NT2/D1 (cell line): ENCODE measurements at regions not wholly inside any gene's neighbourhood (a gene's known extent, or its start where the extent isn't known, plus 50 kb on each side); places are given as distances from the start of the nearest gene placed in this dataset.
A peak's percentile ranks its signal among the peaks of the same experiment; 100 is the strongest.

ENCODE experiments used
- DNase-seq: peaks from one replicate; pipeline ENCODE4 v3.0.0-alpha.2; 2011; ENCODE audit warnings: low read depth, low spot score
- H3K27me3 ChIP-seq: 2 replicates; pipeline ENCODE4 v1.6.0; 2011; ENCODE audit warnings: mild to moderate bottlenecking; ENCODE audit not compliant: insufficient read length, insufficient read depth
- H3K36me3 ChIP-seq: 2 replicates; pipeline ENCODE4 v1.6.1; 2011; ENCODE audit warnings: mild to moderate bottlenecking, low read length, mixed read lengths; ENCODE audit not compliant: insufficient read depth, insufficient read length
- H3K4me1 ChIP-seq: 2 replicates; pipeline ENCODE4 v1.5.1; 2011; ENCODE audit not compliant: insufficient read depth, insufficient read length
- H3K4me3 ChIP-seq: 2 replicates; pipeline ENCODE4 v1.5.1; 2011; ENCODE audit warnings: low read depth; ENCODE audit not compliant: insufficient read length
- H3K9ac ChIP-seq: 2 replicates; pipeline ENCODE4 v1.6.0; 2011; ENCODE audit warnings: low read depth; ENCODE audit not compliant: insufficient read length
- H3K9me3 ChIP-seq: 2 replicates; pipeline ENCODE4 v1.5.1; 2011; ENCODE audit warnings: mild to moderate bottlenecking, low read length; ENCODE audit not compliant: insufficient read depth
- SUZ12 ChIP-seq: IDR thresholded peaks from 2 replicates; pipeline ENCODE4 v1.6.1; 2011; ENCODE audit not compliant: insufficient read length, insufficient read depth; ENCODE audit errors: extremely low read depth
- YY1 ChIP-seq: IDR thresholded peaks from 2 replicates; pipeline ENCODE4 v1.6.1; 2011; ENCODE audit not compliant: insufficient read length, insufficient read depth
- ZNF274 ChIP-seq: IDR thresholded peaks from 2 replicates; pipeline ENCODE4 v1.6.1; 2011; ENCODE audit warnings: mild to moderate bottlenecking, low read depth, low read length

GRCh38 chr16:80287674-80288073 lies 253.1 kb upstream of the DYNLRB2 start:
- TF ChIP-seq ZNF274 (no peak), SUZ12 (no peak), YY1 (no peak)
- Histone ChIP-seq H3K4me1 (no peaks in the 10 kb centered on the region), H3K27me3 (no peaks in the 10 kb centered on the region), H3K9me3 (no peaks in the 10 kb centered on the region), H3K36me3 (no peaks in the 10 kb centered on the region), H3K4me3 (no peak overlapping the region), H3K9ac (no peak overlapping the region)
- DNase-seq = no peak

DNA sequence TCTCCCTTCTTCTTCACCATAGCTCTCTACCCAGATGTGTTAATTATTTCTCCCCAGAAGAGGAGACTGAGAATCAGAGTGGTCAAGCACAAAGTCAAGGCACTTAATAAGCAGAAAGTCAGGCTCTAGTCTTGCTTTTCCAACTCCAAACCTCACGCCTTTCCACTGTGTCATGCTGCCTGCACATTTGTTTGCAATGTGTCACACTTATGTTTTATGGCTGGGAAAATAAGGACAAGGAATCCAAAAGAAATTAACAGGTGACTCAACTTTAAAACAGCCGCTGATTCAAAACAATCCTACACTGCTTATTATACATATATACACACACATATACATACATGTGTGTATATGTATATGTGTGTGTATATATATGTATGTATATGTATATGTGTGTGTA lies 255.7 kb upstream of the DYNLRB2 start:
- H3K9me3 ChIP-seq = no peaks in the 10 kb centered on the region
- no peak overlapping the region for H3K9ac ChIP-seq
- no peak overlapping the region for H3K4me3 ChIP-seq
- no peaks in the 10 kb centered on the region for H3K36me3 ChIP-seq
- DNase-seq = no peak
- no peaks in the 10 kb centered on the region for H3K27me3 ChIP-seq
- H3K4me1 ChIP-seq = no peaks in the 10 kb centered on the region
- TF ChIP-seq ZNF274 (no peak), SUZ12 (no peak), YY1 (no peak)

DNA sequence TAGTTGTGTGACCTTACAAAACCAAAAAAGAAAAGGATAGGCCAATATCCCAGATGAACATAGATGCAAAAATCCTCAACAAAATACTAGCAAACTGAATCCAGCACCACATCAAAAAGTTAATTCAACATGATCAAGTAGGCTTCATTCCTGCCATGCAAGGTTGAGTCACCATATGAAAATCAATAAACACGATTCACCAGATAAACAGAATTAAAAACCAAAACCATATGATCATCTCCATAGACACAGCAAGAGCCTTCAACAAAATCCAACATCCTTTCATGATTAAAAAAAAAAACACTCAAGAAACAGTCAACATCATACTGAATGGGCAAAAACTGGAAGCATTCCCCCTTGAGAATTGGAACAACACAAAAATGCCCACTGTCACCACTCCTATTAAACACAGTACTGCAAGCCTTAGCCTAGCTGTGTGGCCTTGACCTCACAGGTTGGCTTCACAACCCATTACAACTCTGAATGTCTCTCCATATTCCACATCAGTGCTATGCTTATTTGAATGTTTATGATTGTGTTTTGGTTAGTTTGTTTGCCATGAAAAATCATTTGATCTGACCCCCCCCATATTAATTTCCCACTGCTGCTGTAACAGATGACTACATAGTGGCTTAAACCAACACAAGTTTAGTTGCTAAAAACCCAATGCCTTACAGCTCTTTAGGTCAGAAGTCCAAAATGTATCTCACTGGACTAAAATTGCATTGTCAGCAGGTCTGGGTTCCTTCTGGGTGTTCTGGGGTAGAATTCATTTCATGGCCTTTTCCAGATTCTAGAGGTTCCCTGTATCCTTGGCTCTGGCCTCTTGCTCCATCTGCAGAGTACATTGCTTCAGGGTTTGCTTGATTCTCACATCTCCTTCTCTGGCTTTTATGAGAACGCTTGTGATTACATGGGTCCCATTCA lies 257.1 kb upstream of the DYNLRB2 start:
- DNase-seq = no peak
- Histone ChIP-seq H3K9ac (no peak overlapping the region), H3K4me1 (no peaks in the 10 kb centered on the region), H3K27me3 (no peaks in the 10 kb centered on the region), H3K9me3 (no peaks in the 10 kb centered on the region), H3K36me3 (no peaks in the 10 kb centered on the region), H3K4me3 (no peak overlapping the region)
- TF ChIP-seq SUZ12 (no peak), ZNF274 (no peak), YY1 (no peak)

GRCh38 chr16:80280557-80280956 lies 260.2 kb upstream of the DYNLRB2 start:
- no peak for DNase-seq
- H3K27me3 ChIP-seq = no peaks in the 10 kb centered on the region
- no peak overlapping the region for H3K9ac ChIP-seq
- no peaks in the 10 kb centered on the region for H3K36me3 ChIP-seq
- no peaks in the 10 kb centered on the region for H3K9me3 ChIP-seq
- TF ChIP-seq ZNF274 (no peak), SUZ12 (no peak), YY1 (no peak)
- no peak overlapping the region for H3K4me3 ChIP-seq
- no peaks in the 10 kb centered on the region for H3K4me1 ChIP-seq

GRCh38 chr16:80279656-80280055 lies 261.1 kb upstream of the DYNLRB2 start:
- no peaks in the 10 kb centered on the region for H3K9me3 ChIP-seq
- no peak overlapping the region for H3K4me3 ChIP-seq
- no peaks in the 10 kb centered on the region for H3K4me1 ChIP-seq
- no peak overlapping the region for H3K9ac ChIP-seq
- no peaks in the 10 kb centered on the region for H3K36me3 ChIP-seq
- DNase-seq = no peak
- no peak for TF ChIP-seq SUZ12
- TF ChIP-seq YY1 = no peak
- TF ChIP-seq ZNF274 = no peak
- no peaks in the 10 kb centered on the region for H3K27me3 ChIP-seq

- Histone ChIP-seq H3K4me1 (no peaks in the 10 kb centered on the region), H3K36me3 (no peaks in the 10 kb centered on the region), H3K9ac (no peak overlapping the region), H3K9me3 (no peaks in the 10 kb centered on the region), H3K27me3 (no peaks in the 10 kb centered on the region), H3K4me3 (no peak overlapping the region)
- peak; percentile 13 for DNase-seq
- TF ChIP-seq ZNF274 (no peak), YY1 (no peak), SUZ12 (no peak)
Observed at GRCh38 chr16:80277182-80277581, 263.6 kb upstream of the DYNLRB2 start.

- TF ChIP-seq YY1 = no peak
- no peak for TF ChIP-seq SUZ12
- TF ChIP-seq ZNF274 = no peak
- H3K9ac ChIP-seq = no peak overlapping the region
- DNase-seq = no peak
- no peaks in the 10 kb centered on the region for H3K36me3 ChIP-seq
- H3K9me3 ChIP-seq = no peaks in the 10 kb centered on the region
- no peaks in the 10 kb centered on the region for H3K27me3 ChIP-seq
- H3K4me3 ChIP-seq = no peak overlapping the region
- no peaks in the 10 kb centered on the region for H3K4me1 ChIP-seq
Observed at GRCh38 chr16:80274576-80275191, 266.1 kb upstream of the DYNLRB2 start.
